Mesendoderm (in vitro differentiated cells): ENCODE measurements at regions not wholly inside any gene's neighbourhood (a gene's known extent, or its start where the extent isn't known, plus 50 kb on each side); places are given as distances from the start of the nearest gene placed in this dataset.
A peak's percentile ranks its signal among the peaks of the same experiment; 100 is the strongest.
"Not testable (repeated sequence)": the region's sequence is repeated elsewhere in the genome, so short reads cannot be mapped to it uniquely, and the experiment has no call there.

Experiments
- DNase-seq: peaks from one replicate; pipeline ENCODE4 v3.0.0; 2013
- H2AK5ac ChIP-seq: 2 replicates; pipeline ENCODE4 v1.6.1; 2013; ENCODE audit warnings: low read length, inconsistent platforms
- H2BK120ac ChIP-seq: 2 replicates; pipeline ENCODE4 v1.6.1; 2013; ENCODE audit warnings: low read depth, mild to moderate bottlenecking, low read length, moderate library complexity, mixed read lengths
- H2BK15ac ChIP-seq: replicated peaks from 2 replicates; pipeline ENCODE4 v1.6.1; 2013; ENCODE audit warnings: low read depth, mild to moderate bottlenecking, moderate library complexity
- H2BK5ac ChIP-seq: 2 replicates; pipeline ENCODE4 v1.6.1; 2013; ENCODE audit warnings: low read length, inconsistent platforms
- H3K18ac ChIP-seq: 2 replicates; pipeline ENCODE4 v1.6.1; 2013; ENCODE audit warnings: mild to moderate bottlenecking, low read length, mixed read lengths
- H3K23ac ChIP-seq: one replicate; pipeline ENCODE4 v1.6.1; 2013; ENCODE audit warnings: low read length
- H3K27ac ChIP-seq: 2 replicates; pipeline ENCODE4 v1.5.1; 2013; ENCODE audit warnings: low read depth, mild to moderate bottlenecking, inconsistent platforms, low read length, moderate library complexity
- H3K27me3 ChIP-seq: 2 replicates; pipeline ENCODE4 v1.6.1; 2013; ENCODE audit warnings: low read length, control low read depth, mild to moderate bottlenecking, inconsistent platforms; ENCODE audit not compliant: insufficient read depth, poor library complexity
- H3K36me3 ChIP-seq: 2 replicates; pipeline ENCODE4 v1.6.1; 2013; ENCODE audit warnings: low read length, inconsistent platforms; ENCODE audit not compliant: control insufficient read depth, insufficient read depth
- H3K4ac ChIP-seq: one replicate; pipeline ENCODE4 v1.6.1; 2013; ENCODE audit warnings: low read depth, mild to moderate bottlenecking, low read length, moderate library complexity
- H3K4me1 ChIP-seq: 2 replicates; pipeline ENCODE4 v1.6.1; 2013; ENCODE audit warnings: low read depth, low read length, inconsistent platforms; ENCODE audit not compliant: control insufficient read depth
- H3K4me2 ChIP-seq: 2 replicates; pipeline ENCODE4 v1.6.1; 2013; ENCODE audit warnings: low read length
- H3K4me3 ChIP-seq: 2 replicates; pipeline ENCODE4 v1.5.1; 2013; ENCODE audit warnings: mild to moderate bottlenecking, low read length
- H3K56ac ChIP-seq: one replicate; pipeline ENCODE4 v1.6.1; 2013; ENCODE audit warnings: low read length
- H3K79me1 ChIP-seq: 2 replicates; pipeline ENCODE4 v1.6.1; 2013; ENCODE audit warnings: low read length, inconsistent platforms
- H3K79me2 ChIP-seq: 2 replicates; pipeline ENCODE4 v1.6.1; 2013; ENCODE audit warnings: mild to moderate bottlenecking, low read length; ENCODE audit not compliant: control insufficient read depth, insufficient read depth
- H3K9ac ChIP-seq: 2 replicates; pipeline ENCODE4 v1.6.1; 2013; ENCODE audit warnings: low read length, inconsistent platforms
- H4K5ac ChIP-seq: one replicate; pipeline ENCODE4 v1.6.1; 2013; ENCODE audit warnings: low read length
- H4K8ac ChIP-seq: one replicate; pipeline ENCODE4 v1.6.1; 2013; ENCODE audit warnings: low read depth, mild to moderate bottlenecking, control low read depth, low read length, moderate library complexity
- WGBS: extraction: QIAGEN DNeasy Blood & Tissue Kit; methylation state at CpG from one replicate; pipeline ENCODE4 v1.1.7; 2013; ENCODE audit warnings: low lambda C conversion rate, missing lambda C conversion rate; ENCODE audit not compliant: insufficient coverage; ENCODE audit errors: extremely low coverage; 5-methylcytosine and 5-hydroxymethylcytosine counted together

DNA sequence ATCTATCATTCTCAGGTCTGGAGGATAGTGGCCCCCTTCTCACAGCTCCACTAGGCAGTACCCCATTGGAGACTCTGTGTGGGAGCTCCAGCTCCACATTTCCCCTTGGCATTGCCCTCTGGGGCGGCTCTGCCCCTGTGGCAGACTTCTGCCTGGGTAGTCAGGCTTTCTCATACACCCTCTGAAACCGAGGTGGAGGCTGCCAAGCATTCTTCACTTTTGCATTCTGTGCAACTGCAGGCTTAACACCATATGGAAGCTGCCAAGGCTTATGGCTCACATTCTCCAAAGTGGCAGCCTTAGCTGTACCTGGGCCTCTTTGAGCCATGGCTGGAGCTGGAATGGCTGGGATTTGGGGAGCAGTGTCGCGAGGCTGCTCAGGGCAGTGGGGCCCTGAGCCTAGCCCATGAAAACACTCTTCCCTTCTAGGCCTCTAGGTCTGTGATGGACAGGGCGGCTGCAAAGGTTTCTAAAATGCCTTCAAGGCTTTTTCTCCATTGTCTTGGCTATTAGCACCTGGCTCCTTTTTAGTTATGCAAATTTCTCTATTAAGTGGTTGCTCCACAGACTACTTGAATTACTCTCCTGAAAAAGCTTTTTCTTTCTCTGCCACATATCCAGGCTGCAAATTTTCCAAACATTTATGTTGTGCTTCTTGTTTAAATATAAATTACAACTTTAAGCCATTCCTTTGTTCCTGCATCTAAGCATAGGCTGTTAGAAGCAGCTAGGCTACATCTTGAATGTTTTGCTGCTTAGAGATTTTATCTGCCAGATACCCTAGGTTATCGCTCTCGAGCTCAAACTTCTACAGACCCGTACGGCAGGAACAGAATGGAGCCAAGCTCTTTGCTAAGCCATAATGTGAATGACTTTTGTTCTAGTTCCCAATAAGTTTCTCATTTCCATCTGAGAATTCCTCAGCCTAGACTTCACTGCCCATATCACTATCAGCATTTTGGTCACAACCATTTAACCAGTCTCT, 206.5 kb downstream of the CPS1 start:
- Histone ChIP-seq H2AK5ac (no peak overlapping the region), H3K79me1 (no peaks in the 10 kb centered on the region), H3K4me1 (peaks cover 3% of the 10 kb centered on the region), H3K9ac (no peak overlapping the region), H3K36me3 (no peaks in the 10 kb centered on the region), H3K4ac (no peak overlapping the region), H3K56ac (peak overlapping the region; percentile 58), H3K4me2 (no peak overlapping the region), H4K5ac (no peak overlapping the region), H2BK120ac (no peak overlapping the region), H2BK15ac (no peak overlapping the region), H3K27me3 (no peaks in the 10 kb centered on the region), H3K27ac (no peak overlapping the region), H3K79me2 (no peaks in the 10 kb centered on the region), H3K18ac (no peak overlapping the region), H3K4me3 (no peak overlapping the region), H2BK5ac (no peak overlapping the region), H4K8ac (no peak overlapping the region), H3K23ac (no peak overlapping the region)
- WGBS = no CpG with 5 or more reads among the region's 9 CpGs
- peak; percentile 53 for DNase-seq

DNA sequence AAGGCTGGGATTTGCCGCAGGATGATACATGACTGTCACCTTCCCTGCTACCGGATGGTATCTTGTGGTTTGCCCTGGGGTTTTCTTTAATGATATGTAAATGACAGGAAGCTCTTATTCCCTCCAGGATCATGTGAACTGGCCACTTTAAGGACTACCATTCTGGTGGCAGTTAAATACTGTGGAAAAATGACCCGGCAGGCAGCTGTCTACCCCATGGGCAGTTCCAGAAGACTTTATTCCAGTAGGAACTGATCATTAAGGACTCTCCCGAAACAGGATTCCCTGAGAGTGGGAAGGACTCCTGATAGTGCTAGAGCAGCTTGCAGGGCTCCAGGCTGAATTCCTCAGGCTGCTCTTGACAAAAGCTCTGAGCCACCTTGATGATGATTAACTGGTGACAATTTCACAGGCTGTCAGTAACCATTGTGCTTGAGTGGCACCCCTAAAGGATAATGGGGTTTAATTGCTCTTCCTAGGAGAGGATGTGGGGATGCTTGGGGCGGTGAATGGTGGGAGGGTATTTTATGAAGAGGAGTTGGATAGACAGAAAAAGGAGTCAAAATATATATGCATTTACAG, 212.0 kb downstream of the CPS1 start:
- no peak overlapping the region for H2AK5ac ChIP-seq
- peak; percentile 86 for DNase-seq
- no peak overlapping the region for H4K5ac ChIP-seq
- H3K79me2 ChIP-seq = no peaks in the 10 kb centered on the region
- no peak overlapping the region for H3K4me3 ChIP-seq
- H3K23ac ChIP-seq = no peak overlapping the region
- peak overlapping the region; percentile 48 for H3K4ac ChIP-seq
- H3K4me2 ChIP-seq = no peak overlapping the region
- WGBS = 100% methylated on average over 1 of the region's 5 CpGs
- no peak overlapping the region for H2BK120ac ChIP-seq
- peak overlapping the region; percentile 44 for H2BK5ac ChIP-seq
- peaks cover 7% of the 10 kb centered on the region for H3K4me1 ChIP-seq
- H3K56ac ChIP-seq = peak overlapping the region; percentile 43
- H4K8ac ChIP-seq = no peak overlapping the region
- H2BK15ac ChIP-seq = no peak overlapping the region
- no peaks in the 10 kb centered on the region for H3K36me3 ChIP-seq
- peak overlapping the region; percentile 23 for H3K18ac ChIP-seq
- no peaks in the 10 kb centered on the region for H3K27me3 ChIP-seq
- no peaks in the 10 kb centered on the region for H3K79me1 ChIP-seq
- no peak overlapping the region for H3K9ac ChIP-seq
- H3K27ac ChIP-seq = peak overlapping the region; percentile 53

DNA sequence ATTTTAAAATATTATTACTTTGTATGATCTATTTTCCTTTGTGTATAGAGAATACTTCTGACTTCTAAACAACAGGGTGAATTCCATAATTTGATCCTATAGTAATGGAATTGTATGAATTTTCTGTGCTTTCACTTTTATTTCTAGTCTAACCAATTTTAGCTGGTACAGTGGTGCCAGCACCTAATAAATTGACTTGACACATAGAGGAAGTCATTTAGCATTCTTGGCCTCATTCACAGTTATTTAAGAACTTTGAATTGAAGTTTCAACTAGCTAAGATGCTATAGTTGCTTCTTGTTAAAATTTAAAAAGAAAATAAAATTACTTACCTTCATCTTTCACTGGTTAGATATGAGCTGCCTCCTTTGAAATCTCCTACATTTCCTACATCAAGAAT, 220.4 kb downstream of the CPS1 start:
- H3K56ac ChIP-seq = no peak overlapping the region
- H3K79me2 ChIP-seq = no peaks in the 10 kb centered on the region
- H3K4me3 ChIP-seq = no peak overlapping the region
- H3K23ac ChIP-seq = no peak overlapping the region
- no peak overlapping the region for H2AK5ac ChIP-seq
- H3K79me1 ChIP-seq = no peaks in the 10 kb centered on the region
- H3K4me1 ChIP-seq = no peaks in the 10 kb centered on the region
- no peak overlapping the region for H4K8ac ChIP-seq
- no peak overlapping the region for H3K9ac ChIP-seq
- H3K27ac ChIP-seq = no peak overlapping the region
- H2BK5ac ChIP-seq = no peak overlapping the region
- no peak overlapping the region for H2BK120ac ChIP-seq
- DNase-seq = no peak
- H4K5ac ChIP-seq = no peak overlapping the region
- H2BK15ac ChIP-seq = no peak overlapping the region
- H3K27me3 ChIP-seq = no peaks in the 10 kb centered on the region
- no peak overlapping the region for H3K18ac ChIP-seq
- H3K4ac ChIP-seq = no peak overlapping the region
- no peak overlapping the region for H3K4me2 ChIP-seq
- H3K36me3 ChIP-seq = no peaks in the 10 kb centered on the region

DNA sequence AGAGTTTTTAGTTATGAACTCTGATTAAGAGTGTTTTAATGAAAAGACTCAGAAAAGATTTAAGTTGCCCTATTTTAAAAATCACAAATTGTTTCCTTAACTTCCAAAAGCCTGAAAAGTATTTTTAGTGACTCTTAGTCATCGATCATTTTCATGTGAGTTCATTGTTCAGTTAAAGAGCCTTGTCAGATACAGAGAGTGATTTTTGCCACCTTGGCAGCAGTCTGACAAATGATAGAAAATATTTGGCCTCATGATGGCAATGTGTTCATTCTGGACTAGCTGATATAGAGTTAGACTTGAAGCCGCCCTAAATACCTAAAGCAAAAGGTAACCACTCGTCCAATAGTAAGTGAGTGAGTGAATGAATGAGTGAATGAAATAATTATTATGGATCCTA, 225.8 kb downstream of the CPS1 start:
- Histone ChIP-seq H2AK5ac (no peak overlapping the region), H3K27ac (no peak overlapping the region), H3K79me2 (no peaks in the 10 kb centered on the region), H3K4me2 (no peak overlapping the region), H3K36me3 (no peaks in the 10 kb centered on the region), H3K9ac (no peak overlapping the region), H3K4me1 (no peaks in the 10 kb centered on the region), H4K8ac (no peak overlapping the region), H3K79me1 (no peaks in the 10 kb centered on the region), H2BK5ac (no peak overlapping the region), H2BK120ac (no peak overlapping the region), H3K4me3 (no peak overlapping the region), H3K18ac (no peak overlapping the region), H3K23ac (no peak overlapping the region), H2BK15ac (no peak overlapping the region), H3K56ac (no peak overlapping the region), H4K5ac (no peak overlapping the region), H3K4ac (no peak overlapping the region), H3K27me3 (no peaks in the 10 kb centered on the region)
- DNase-seq = no peak
- no CpG with 5 or more reads among the region's 3 CpGs for WGBS

DNA sequence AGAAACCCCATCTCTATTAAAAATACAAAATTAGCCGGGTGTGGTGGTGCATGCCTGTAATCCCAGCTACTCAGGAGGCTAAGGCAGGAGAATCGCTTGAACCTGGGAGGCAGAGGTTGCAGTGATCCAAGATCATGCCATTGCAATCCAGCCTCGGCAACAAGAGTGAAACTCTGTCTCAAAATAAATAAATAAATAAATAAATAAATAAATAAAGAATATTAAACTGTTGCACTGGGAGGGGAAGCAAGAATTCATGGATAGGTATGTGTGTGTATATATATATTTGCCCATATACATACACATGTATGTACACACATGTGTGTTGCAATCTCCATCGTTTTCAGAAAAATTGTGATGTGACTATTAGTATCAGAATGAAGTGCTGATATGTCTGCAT, 231.4 kb downstream of the CPS1 start:
- H3K4ac ChIP-seq, H3K4me2 ChIP-seq: not testable (repeated sequence)

More for the DNA sequence above, 231.4 kb downstream of the CPS1 start:
- H3K23ac ChIP-seq, DNase-seq, H4K5ac ChIP-seq, H3K79me1 ChIP-seq, H3K79me2 ChIP-seq, H3K4me1 ChIP-seq, H4K8ac ChIP-seq, H3K27ac ChIP-seq, H2BK120ac ChIP-seq, H2BK5ac ChIP-seq, H3K36me3 ChIP-seq, H3K27me3 ChIP-seq, H3K9ac ChIP-seq, H2AK5ac ChIP-seq, H3K18ac ChIP-seq, H3K56ac ChIP-seq, H2BK15ac ChIP-seq, H3K4me3 ChIP-seq: not testable (repeated sequence)
- WGBS = no CpG with 5 or more reads among the region's 4 CpGs
